ENCODE measurements at regions not wholly inside any gene's neighbourhood (a gene's known extent, or its start where the extent isn't known, plus 50 kb on each side); places are given as distances from the start of the nearest gene placed in this dataset.

GRCh38 chr4:20347531-20347930, 95.8 kb downstream of the SLIT2 start:
- Histone ChIP-seq H3K36me3 (replicated peaks in 1 of 2; ENCODE audit: control insufficient read depth in 1 of 2, insufficient read depth in 2 of 2, low read length in 2 of 2) (no peaks in the 10 kb centered on the region), H3K9ac (ENCODE audit: insufficient read depth, low read depth, low read length) (no peak overlapping the region), H3K4me3 (replicated peaks in 1 of 3; ENCODE audit: insufficient read depth in 1 of 3, low read depth in 2 of 3, low read length in 3 of 3) (no peak overlapping the region), H3K9me3 (ENCODE audit: low read length) (no peaks in the 10 kb centered on the region), H3K4me1 (ENCODE audit: insufficient read depth, low read length) (no peaks in the 10 kb centered on the region), H4K20me1 (ENCODE audit: insufficient read depth, low read length) (no peaks in the 10 kb centered on the region), H3K79me2 (ENCODE audit: insufficient read depth, low read length) (no peaks in the 10 kb centered on the region), H3K4me2 (ENCODE audit: low read depth, low read length) (no peak overlapping the region), H3K27ac (ENCODE audit: extremely low read length, insufficient read depth, low read length) (no peak overlapping the region), H2AFZ (ENCODE audit: low read length) (no peak overlapping the region), H3K27me3 (ENCODE audit: control insufficient read depth in 1 of 2, insufficient read depth in 2 of 2, low read length in 2 of 2) (no peaks in the 10 kb centered on the region)
- ATAC-seq (no peak), DNase-seq (ENCODE audit: low spot score) (no peak), FAIRE-seq (no peak)
- BruUV-seq (replicated peaks) = no TSS peak
- ChIA-PET POLR2A (no interaction called here), CTCF (ENCODE audit: low intra/inter-chr PET ratio, low total read pairs) (no interaction called here)
- intact Hi-C loops (cut with micrococcal nuclease; ENCODE audit: unreplicated experiment) = no loop called here
- 0% methylated on average over 2 of the region's 2 CpGs for WGBS (ENCODE audit: low lambda C conversion rate)
- TF ChIP-seq U2AF2 (IDR thresholded peaks at IDR 0.05; ENCODE audit: low read depth, low read length) (no peak), TARDBP (CRISPR knock-in tag; IDR thresholded peaks at IDR 0.05) (no peak), FOXP4 (CRISPR knock-in tag; IDR thresholded peaks at IDR 0.05) (no peak), SP2 (CRISPR knock-in tag; IDR thresholded peaks at IDR 0.05) (no peak), GMEB2 (CRISPR knock-in tag; IDR thresholded peaks at IDR 0.05; ENCODE audit: low read depth) (no peak), NFIB (CRISPR knock-in tag; IDR thresholded peaks at IDR 0.05; ENCODE audit: borderline replicate concordance) (no peak)
- in situ Hi-C loops (cut with HindIII; ENCODE audit: extremely low pct_ligation_motif_present, low pct_unique_long_range_greater_than_20kb) = no loop called here

GRCh38 chr4:20348411-20348810, 96.7 kb downstream of the SLIT2 start:
- FAIRE-seq (no peak), ATAC-seq (no peak), DNase-seq (ENCODE audit: low spot score) (no peak)
- CTCF ChIA-PET (ENCODE audit: low intra/inter-chr PET ratio, low total read pairs) = no interaction called here
- no peaks in the 10 kb centered on the region for H3K9me3 ChIP-seq (ENCODE audit: low read length)
- H3K27ac ChIP-seq (ENCODE audit: extremely low read length, insufficient read depth, low read length) = no peak overlapping the region
- no peaks in the 10 kb centered on the region for H3K79me2 ChIP-seq (ENCODE audit: insufficient read depth, low read length)
- BruUV-seq (replicated peaks) = no TSS peak
- WGBS (ENCODE audit: low lambda C conversion rate) = 0% methylated on average over 6 of the region's 6 CpGs
- intact Hi-C loops (cut with micrococcal nuclease; ENCODE audit: unreplicated experiment) = no loop called here
- no peak overlapping the region for H3K9ac ChIP-seq (ENCODE audit: insufficient read depth, low read depth, low read length)
- H2AFZ ChIP-seq (ENCODE audit: low read length) = no peak overlapping the region
- POLR2A ChIA-PET = no interaction called here
- in situ Hi-C loops (cut with HindIII; ENCODE audit: extremely low pct_ligation_motif_present, low pct_unique_long_range_greater_than_20kb) = no loop called here
- H3K4me3 ChIP-seq (replicated peaks in 1 of 3; ENCODE audit: insufficient read depth in 1 of 3, low read depth in 2 of 3, low read length in 3 of 3) = no peak overlapping the region
- H4K20me1 ChIP-seq (ENCODE audit: insufficient read depth, low read length) = no peaks in the 10 kb centered on the region
- no peaks in the 10 kb centered on the region for H3K4me1 ChIP-seq (ENCODE audit: insufficient read depth, low read length)
- H3K36me3 ChIP-seq (replicated peaks in 1 of 2; ENCODE audit: control insufficient read depth in 1 of 2, insufficient read depth in 2 of 2, low read length in 2 of 2) = no peaks in the 10 kb centered on the region
- H3K4me2 ChIP-seq (ENCODE audit: low read depth, low read length) = no peak overlapping the region
- no peaks in the 10 kb centered on the region for H3K27me3 ChIP-seq (ENCODE audit: control insufficient read depth in 1 of 2, insufficient read depth in 2 of 2, low read length in 2 of 2)
- TF ChIP-seq DZIP1 (CRISPR knock-in tag; IDR thresholded peaks at IDR 0.05) = no peak
- no peak for TF ChIP-seq FOXO4 (CRISPR knock-in tag; conservative IDR thresholded peaks at IDR 0.05)
- TF ChIP-seq ZBTB38 (CRISPR knock-in tag; IDR thresholded peaks at IDR 0.05) = no peak
- no peak for TF ChIP-seq ZFP36 (IDR thresholded peaks at IDR 0.05; ENCODE audit: borderline replicate concordance, low read depth, low read length, partially characterized antibody)
- TF ChIP-seq ZC3H4 (CRISPR knock-in tag; IDR thresholded peaks at IDR 0.05; ENCODE audit: borderline replicate concordance) = no peak
- TF ChIP-seq TCF12 (IDR thresholded peaks at IDR 0.05) = no peak
- no peak for TF ChIP-seq TCF12 (CRISPR knock-in tag; IDR thresholded peaks at IDR 0.05)
